H9 (cell line): ENCODE measurements at regions not wholly inside any gene's neighbourhood (a gene's known extent, or its start where the extent isn't known, plus 50 kb on each side); places are given as distances from the start of the nearest gene placed in this dataset.

ENCODE experiments used
- DNase-seq: peaks from one replicate; pipeline ENCODE4 v3.0.0-alpha.2; 2017
- H2AFZ ChIP-seq: one replicate; pipeline ENCODE4 v1.6.1; 2013; ENCODE audit warnings: mild to moderate bottlenecking, low read length, control low read depth, moderate library complexity
- H2AK5ac ChIP-seq: 2 replicates; pipeline ENCODE4 v1.6.1; 2013; ENCODE audit warnings: low read length, control low read depth, mixed read lengths; ENCODE audit not compliant: insufficient read length
- H2BK120ac ChIP-seq: one replicate; pipeline ENCODE4 v1.6.1; 2013; ENCODE audit warnings: low read depth, mild to moderate bottlenecking, low read length, control low read depth, inconsistent platforms; ENCODE audit not compliant: poor library complexity, severe bottlenecking
- H2BK12ac ChIP-seq: 2 replicates; pipeline ENCODE4 v1.6.1; 2013; ENCODE audit warnings: low read length, control low read depth, mixed read lengths, low read depth; ENCODE audit not compliant: insufficient read length
- H2BK15ac ChIP-seq: 2 replicates; pipeline ENCODE4 v1.6.1; 2013; ENCODE audit warnings: low read depth, low read length, control low read depth
- H2BK20ac ChIP-seq: one replicate; pipeline ENCODE4 v1.6.1; 2013; ENCODE audit warnings: low read depth, mild to moderate bottlenecking, low read length, control low read depth, inconsistent platforms; ENCODE audit not compliant: poor library complexity, severe bottlenecking
- H2BK5ac ChIP-seq: 2 replicates; pipeline ENCODE4 v1.6.1; 2013; ENCODE audit warnings: low read length, control low read depth, mixed read lengths; ENCODE audit not compliant: insufficient read length
- H3K14ac ChIP-seq: 2 replicates; pipeline ENCODE4 v1.6.1; 2013; ENCODE audit warnings: low read length, control low read depth; ENCODE audit not compliant: insufficient read depth
- H3K18ac ChIP-seq: 2 replicates; pipeline ENCODE4 v1.6.1; 2013; ENCODE audit warnings: low read depth, mild to moderate bottlenecking, mixed read lengths, low read length, control low read depth; ENCODE audit not compliant: insufficient read length
- H3K23ac ChIP-seq: 2 replicates; pipeline ENCODE4 v1.6.1; 2013; ENCODE audit warnings: low read length, control low read depth, mixed read lengths, low read depth; ENCODE audit not compliant: insufficient read length
- H3K23me2 ChIP-seq: 2 replicates; pipeline ENCODE4 v1.6.1; 2013; ENCODE audit warnings: low read depth, mild to moderate bottlenecking, mixed read lengths, low read length, control low read depth; ENCODE audit not compliant: insufficient read length, poor library complexity, severe bottlenecking
- H3K27ac ChIP-seq: 2 replicates; pipeline ENCODE4 v1.5.1; 2013; ENCODE audit warnings: low read length, control low read depth, mixed read lengths, low read depth; ENCODE audit not compliant: insufficient read length
- H3K27me3 ChIP-seq: 2 replicates; pipeline ENCODE4 v1.6.1; 2013; ENCODE audit warnings: low read length, control low read depth, inconsistent platforms; ENCODE audit not compliant: insufficient read depth
- H3K4ac ChIP-seq: 2 replicates; pipeline ENCODE4 v1.6.1; 2013; ENCODE audit warnings: low read depth, mild to moderate bottlenecking, control low read depth, inconsistent platforms, low read length, moderate library complexity
- H3K4me1 ChIP-seq: 2 replicates; pipeline ENCODE4 v1.6.1; 2013; ENCODE audit warnings: low read length, control low read depth, inconsistent platforms; ENCODE audit not compliant: insufficient read depth
- H3K4me2 ChIP-seq: 2 replicates; pipeline ENCODE4 v1.6.1; 2013; ENCODE audit warnings: low read length, control low read depth, mixed read lengths; ENCODE audit not compliant: insufficient read length, insufficient read depth
- H3K56ac ChIP-seq: 2 replicates; pipeline ENCODE4 v1.6.1; 2013; ENCODE audit warnings: low read depth, mild to moderate bottlenecking, mixed read lengths, low read length, control low read depth; ENCODE audit not compliant: insufficient read length
- H3K79me1 ChIP-seq: 2 replicates; pipeline ENCODE4 v1.6.1; 2013; ENCODE audit warnings: low read depth, mild to moderate bottlenecking, moderate library complexity, low read length, control low read depth, inconsistent platforms; ENCODE audit not compliant: insufficient read depth, poor library complexity, severe bottlenecking
- H3K79me2 ChIP-seq: 2 replicates; pipeline ENCODE4 v1.6.1; 2013; ENCODE audit warnings: low read length, control low read depth, inconsistent platforms; ENCODE audit not compliant: insufficient read depth
- H3K9ac ChIP-seq: 2 replicates; pipeline ENCODE4 v1.6.1; 2013; ENCODE audit warnings: low read length, control low read depth, mixed read lengths; ENCODE audit not compliant: insufficient read length; ENCODE audit errors: extremely low read depth
- H3K9me3 ChIP-seq: one replicate; pipeline ENCODE4 v1.6.1; 2013; ENCODE audit warnings: low read depth, low read length, inconsistent platforms; ENCODE audit not compliant: control insufficient read depth
- H3T11ph ChIP-seq: one replicate; pipeline ENCODE4 v1.6.1; 2013; ENCODE audit warnings: mild to moderate bottlenecking, low read length, control low read depth, inconsistent platforms
- H4K20me1 ChIP-seq: one replicate; pipeline ENCODE4 v1.6.1; 2013; ENCODE audit not compliant: control insufficient read depth, insufficient read length, insufficient read depth
- H4K5ac ChIP-seq: 2 replicates; pipeline ENCODE4 v1.6.1; 2013; ENCODE audit warnings: low read depth, mild to moderate bottlenecking, mixed read lengths, low read length, control low read depth; ENCODE audit not compliant: insufficient read length
- H4K8ac ChIP-seq: replicated peaks from 2 replicates; pipeline ENCODE4 v1.6.1; 2013; ENCODE audit warnings: low read length, control low read depth, mixed read lengths, low read depth; ENCODE audit not compliant: insufficient read length
- H4K91ac ChIP-seq: 2 replicates; pipeline ENCODE4 v1.6.1; 2013; ENCODE audit warnings: low read depth, mild to moderate bottlenecking, moderate library complexity, mixed read lengths, low read length, control low read depth; ENCODE audit not compliant: insufficient read length
- H3K27ac Mint-ChIP-seq, 3 experiments: 2 replicates in 2 of 3; 3 replicates in 1 of 3; pipeline ENCODE4 v1.8.0; 2020 to 2021; ENCODE audit warnings: mixed read lengths in 3 of 3, mild to moderate bottlenecking in 1 of 3, moderate library complexity in 1 of 3
- H3K27me3 Mint-ChIP-seq: 2 replicates; pipeline ENCODE4 v1.8.0; 2021; ENCODE audit warnings: low read depth, mild to moderate bottlenecking, moderate library complexity, mixed read lengths
- H3K36me3 Mint-ChIP-seq, 3 experiments: 2 replicates in 2 of 3; 3 replicates in 1 of 3; pipeline ENCODE4 v1.8.0; 2020 to 2021; ENCODE audit warnings: low read depth in 3 of 3, mixed read lengths in 3 of 3; ENCODE audit not compliant: insufficient read depth in 1 of 3
- H3K4me1 Mint-ChIP-seq, 2 experiments: 2 replicates each; pipeline ENCODE4 v1.8.0; 2020; ENCODE audit warnings: mixed read lengths in 2 of 2
- H3K4me3 Mint-ChIP-seq, 2 experiments: 2 replicates in 1 of 2; 3 replicates in 1 of 2; pipeline ENCODE4 v1.8.0; 2020 to 2021; ENCODE audit warnings: mild to moderate bottlenecking in 2 of 2, mixed read lengths in 2 of 2, moderate library complexity in 1 of 2
- H3K9me3 Mint-ChIP-seq, 2 experiments: 2 replicates in 1 of 2; 3 replicates in 1 of 2; pipeline ENCODE4 v1.8.0; 2020; ENCODE audit warnings: mild to moderate bottlenecking in 2 of 2, mixed read lengths in 2 of 2, moderate library complexity in 1 of 2
- WGBS: extraction: QIAGEN DNeasy Blood & Tissue Kit; methylation state at CpG from one replicate; pipeline ENCODE4 v1.1.7; 2013; ENCODE audit warnings: missing lambda C conversion rate, low lambda C conversion rate, mixed read lengths; ENCODE audit not compliant: insufficient read length; ENCODE audit errors: extremely low coverage; 5-methylcytosine and 5-hydroxymethylcytosine counted together
- TF ChIP-seq, protein P1 (sequence below): fragments of 200-600 bp; sonication (generic); conservative IDR thresholded peaks from 3 replicates; pipeline ENCODE4 v1.8.0; 2021; ENCODE audit warnings: antibody characterized with exemption, mild to moderate bottlenecking

DNA sequence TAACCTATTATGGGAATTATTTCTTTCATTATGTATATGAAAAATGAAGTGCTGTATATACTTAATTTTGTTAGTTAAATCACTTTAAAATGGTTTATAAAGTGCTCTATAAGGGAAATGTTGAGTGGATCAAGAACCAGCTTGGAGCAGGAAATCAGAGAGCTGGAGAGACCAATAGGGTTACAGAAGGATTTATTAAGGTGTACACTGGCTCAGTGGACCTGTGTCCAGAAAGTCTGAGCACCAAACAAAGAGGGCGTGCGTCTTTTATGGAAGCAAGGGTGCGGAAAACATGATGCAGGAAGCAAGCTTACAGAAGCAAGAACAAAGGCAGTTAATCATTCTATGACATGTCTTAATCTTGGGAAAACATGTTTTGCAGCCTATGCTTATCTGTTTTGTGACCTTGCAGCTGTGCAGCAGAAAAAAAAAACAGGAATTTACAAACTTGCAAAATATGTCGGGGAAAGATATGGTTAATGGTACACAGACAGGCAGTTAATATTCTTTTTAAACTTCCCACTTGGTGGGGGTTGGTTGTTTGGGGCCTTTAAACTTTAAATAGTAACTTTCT is 65.2 kb upstream of the SLC35G4 start:
- Histone ChIP-seq H3T11ph (no peak overlapping the region), H2BK5ac (no peak overlapping the region), H3K23me2 (no peaks in the 10 kb centered on the region), H2BK120ac (no peak overlapping the region), H3K27me3 (no peaks in the 10 kb centered on the region), H3K14ac (no peak overlapping the region), H4K5ac (no peak overlapping the region), H3K79me1 (no peaks in the 10 kb centered on the region), H2BK20ac (no peak overlapping the region), H3K23ac (no peak overlapping the region), H2BK12ac (no peak overlapping the region), H3K27ac (no peak overlapping the region), H3K4me2 (no peak overlapping the region), H3K9ac (no peak overlapping the region), H2AK5ac (no peak overlapping the region), H3K9me3 (peaks cover 7% of the 10 kb centered on the region), H4K20me1 (no peaks in the 10 kb centered on the region), H3K4ac (no peak overlapping the region), H3K56ac (no peak overlapping the region), H4K91ac (no peak overlapping the region), H2BK15ac (no peak overlapping the region), H2AFZ (no peak overlapping the region), H3K4me1 (no peaks in the 10 kb centered on the region; the same call in 1 of the 2 replicates), H3K79me2 (no peaks in the 10 kb centered on the region), H4K8ac (no peak overlapping the region), H3K18ac (no peak overlapping the region)
- no peak overlapping the region for H3K27ac Mint-ChIP-seq
- H3K27me3 Mint-ChIP-seq, result no peaks in the 10 kb centered on the region; the same call in 1 of the 2 replicates
- peaks cover 5 to 8% of the 10 kb centered on the region in 2 experiments; a peak in 3 of 4 replicates for H3K4me1 Mint-ChIP-seq
- no peak for DNase-seq
- TF ChIP-seq, protein P1, sequence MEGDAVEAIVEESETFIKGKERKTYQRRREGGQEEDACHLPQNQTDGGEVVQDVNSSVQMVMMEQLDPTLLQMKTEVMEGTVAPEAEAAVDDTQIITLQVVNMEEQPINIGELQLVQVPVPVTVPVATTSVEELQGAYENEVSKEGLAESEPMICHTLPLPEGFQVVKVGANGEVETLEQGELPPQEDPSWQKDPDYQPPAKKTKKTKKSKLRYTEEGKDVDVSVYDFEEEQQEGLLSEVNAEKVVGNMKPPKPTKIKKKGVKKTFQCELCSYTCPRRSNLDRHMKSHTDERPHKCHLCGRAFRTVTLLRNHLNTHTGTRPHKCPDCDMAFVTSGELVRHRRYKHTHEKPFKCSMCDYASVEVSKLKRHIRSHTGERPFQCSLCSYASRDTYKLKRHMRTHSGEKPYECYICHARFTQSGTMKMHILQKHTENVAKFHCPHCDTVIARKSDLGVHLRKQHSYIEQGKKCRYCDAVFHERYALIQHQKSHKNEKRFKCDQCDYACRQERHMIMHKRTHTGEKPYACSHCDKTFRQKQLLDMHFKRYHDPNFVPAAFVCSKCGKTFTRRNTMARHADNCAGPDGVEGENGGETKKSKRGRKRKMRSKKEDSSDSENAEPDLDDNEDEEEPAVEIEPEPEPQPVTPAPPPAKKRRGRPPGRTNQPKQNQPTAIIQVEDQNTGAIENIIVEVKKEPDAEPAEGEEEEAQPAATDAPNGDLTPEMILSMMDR, result no peak
- H3K9me3 Mint-ChIP-seq, result peaks cover 22% of the 10 kb centered on the region in 2 experiments
- H3K4me3 Mint-ChIP-seq, result no peak overlapping the region
- H3K36me3 Mint-ChIP-seq, result peaks cover 5 to 6% (median 6%) of the 10 kb centered on the region in 3 experiments; a peak in 6 of 7 replicates
- no CpG with 5 or more reads among the region's 4 CpGs for WGBS
